K562 (cell line): ENCODE measurements at regions not wholly inside any gene's neighbourhood (a gene's known extent, or its start where the extent isn't known, plus 50 kb on each side); places are given as distances from the start of the nearest gene placed in this dataset.
"Not testable (repeated sequence)": the region's sequence is repeated elsewhere in the genome, so short reads cannot be mapped to it uniquely, and the experiment has no call there.

Experiments
- ATAC-seq: fragments of 200-7000 bp; cut with Tn5 transposase; 3 replicates; pipeline ENCODE4 v1.9.1; 2020; ENCODE audit warnings: moderate library complexity
- BruUV-seq: library from RNA; stranded (reverse); fragments of 400-500 nt; replicated peaks from 2 replicates; lab custom pipeline; 2021; lab: Mats Ljungman, UMichigan
- CTCF ChIA-PET: fragments of 300-600 bp; formaldehyde crosslinking; extraction: SDS; loops from one replicate; lab custom pipeline; 2021; ENCODE audit warnings: low intra/inter-chr PET ratio; lab: Yijun Ruan, JAX
- POLR2A ChIA-PET: fragments of 300-600, 350-650 bp; sonication (Branson Sonifier 250); formaldehyde crosslinking; extraction: SDS; loops from one replicate; lab custom pipeline; 2021; ENCODE audit warnings: antibody characterized with exemption, inconsistent platforms; lab: Yijun Ruan, JAX
- DNase-seq, 4 experiments: peaks; one replicate each; pipeline versions ENCODE4 v3.0.0 to v3.0.0-alpha.2; 2011 to 2018; ENCODE audit warnings: low spot score in 3 of 4, mixed read lengths in 3 of 4; ENCODE audit errors: extremely low read depth in 1 of 4
- FAIRE-seq: peaks from 2 replicates; lab custom pipeline; 2011; peaks lifted over from hg19 to GRCh38; lab: Jason Lieb, UNC
- H2AFZ ChIP-seq: 2 replicates; pipeline ENCODE4 v1.6.0; 2011; ENCODE audit warnings: low read depth, low read length, control low read depth, inconsistent platforms
- H3K27ac ChIP-seq: fragments of 200-600 bp; 3 replicates; pipeline ENCODE4 v1.8.0; 2011; ENCODE audit warnings: low read depth, mild to moderate bottlenecking, control low read depth, inconsistent platforms, low read length, moderate library complexity, mixed read lengths; ENCODE audit errors: extremely low read depth
- H3K27me3 ChIP-seq, 2 experiments: fragments of 300-600 bp in 1 of 2; 2 replicates in 1 of 2; 3 replicates in 1 of 2; pipeline versions ENCODE4 v1.6.0 to v1.8.0; 2011; ENCODE audit warnings: inconsistent platforms in 2 of 2, low read length in 2 of 2, mild to moderate bottlenecking in 1 of 2, mixed read lengths in 1 of 2, moderate library complexity in 1 of 2; ENCODE audit not compliant: control insufficient read depth in 2 of 2, insufficient read depth in 2 of 2
- H3K36me3 ChIP-seq: fragments of 300-600 bp; 3 replicates; pipeline ENCODE4 v1.8.0; 2011; ENCODE audit warnings: mild to moderate bottlenecking, low read length, inconsistent platforms; ENCODE audit not compliant: control insufficient read depth, insufficient read depth
- H3K4me1 ChIP-seq, 2 experiments: fragments of 200-600 bp in 1 of 2; replicated peaks in 1 of 2; 2 replicates in 1 of 2; 3 replicates in 1 of 2; pipeline versions ENCODE4 v1.5.1 to v1.8.0; 2011; ENCODE audit warnings: inconsistent platforms in 2 of 2, low read length in 2 of 2, mild to moderate bottlenecking in 1 of 2, mixed read lengths in 1 of 2, moderate library complexity in 1 of 2; ENCODE audit not compliant: control insufficient read depth in 2 of 2, insufficient read depth in 2 of 2
- H3K4me2 ChIP-seq: 2 replicates; pipeline ENCODE4 v1.6.1; 2011; ENCODE audit warnings: low read length, control low read depth, inconsistent platforms, mixed read lengths; ENCODE audit not compliant: insufficient read depth
- H3K4me3 ChIP-seq: fragments of 200-600 bp; sonication (generic), shearing (Covaris generic); 2 replicates; pipeline ENCODE4 v1.5.1; 2016; ENCODE audit warnings: control low read depth, inconsistent platforms
- H3K79me2 ChIP-seq: fragments of 200-600 bp; 3 replicates; pipeline ENCODE4 v1.8.0; 2011; ENCODE audit warnings: low read length, inconsistent platforms; ENCODE audit not compliant: control insufficient read depth, insufficient read depth
- H3K9ac ChIP-seq, 2 experiments: 2 replicates each; pipeline versions ENCODE4 v1.6.0 to v1.6.1; 2011; ENCODE audit warnings: low read depth in 2 of 2, low read length in 2 of 2, control low read depth in 1 of 2, inconsistent platforms in 1 of 2, mild to moderate bottlenecking in 1 of 2, mixed read lengths in 1 of 2; ENCODE audit not compliant: insufficient read depth in 1 of 2
- H3K9me1 ChIP-seq: one replicate; pipeline ENCODE4 v1.6.0; 2011; ENCODE audit warnings: inconsistent platforms, mild to moderate bottlenecking, low read length, moderate library complexity; ENCODE audit not compliant: control insufficient read depth, insufficient read depth
- H3K9me3 ChIP-seq: replicated peaks from 2 replicates; pipeline ENCODE4 v1.5.1; 2011; ENCODE audit warnings: low read depth, low read length, inconsistent platforms; ENCODE audit not compliant: control insufficient read depth, insufficient read depth
- H4K20me1 ChIP-seq: replicated peaks from 2 replicates; pipeline ENCODE4 v1.6.1; 2011; ENCODE audit warnings: low read length, inconsistent platforms, mixed read lengths; ENCODE audit not compliant: control insufficient read depth, insufficient read depth
- ATF2 ChIP-seq: sonication (generic); formaldehyde crosslinking; IDR thresholded peaks from 2 replicates; pipeline ENCODE4 v1.8.1; 2022; ENCODE audit warnings: missing genetic modification reagents
- BRCA1 ChIP-seq, 2 experiments: fragments of 450-650 bp in 1 of 2; sonication (generic) in 1 of 2; formaldehyde crosslinking in 1 of 2; IDR thresholded peaks; 2 replicates each; pipeline versions ENCODE4 v1.5.0 to v1.6.1; 2017 to 2020; ENCODE audit warnings: mild to moderate bottlenecking in 1 of 2, missing genetic modification reagents in 1 of 2
- CEBPG ChIP-seq, 3 experiments: fragments of 200-800 bp in 1 of 3; sonication (Bioruptor generic) in 1 of 3; sonication (generic) in 1 of 3; formaldehyde crosslinking in 1 of 3; IDR thresholded peaks in 2 of 3; conservative IDR thresholded peaks in 1 of 3; 2 replicates each; pipeline versions ENCODE4 v1.6.1 to v1.8.0; 2016 to 2022; ENCODE audit warnings: missing compliant biosample characterization in 2 of 3, missing genetic modification characterization in 2 of 3, mild to moderate bottlenecking in 1 of 3, missing genetic modification reagents in 1 of 3
- ELK1 ChIP-seq: sonication (generic); formaldehyde crosslinking; IDR thresholded peaks from 2 replicates; pipeline ENCODE4 v1.8.1; 2022; ENCODE audit warnings: missing genetic modification reagents
- FOXK1 ChIP-seq: sonication (generic); formaldehyde crosslinking; IDR thresholded peaks from 2 replicates; pipeline ENCODE4 v1.8.0; 2022; ENCODE audit warnings: missing genetic modification reagents, mild to moderate bottlenecking, borderline replicate concordance
- MLX ChIP-seq, 2 experiments: fragments of 450-650 bp in 1 of 2; sonication (generic) in 1 of 2; formaldehyde crosslinking; conservative IDR thresholded peaks; 2 replicates each; pipeline versions ENCODE4 v1.4.0 to v1.8.1; 2020 to 2022; ENCODE audit warnings: mild to moderate bottlenecking in 1 of 2, missing genetic modification reagents in 1 of 2
- PURB ChIP-seq: sonication (generic); formaldehyde crosslinking; IDR thresholded peaks from 2 replicates; pipeline ENCODE4 v1.9.0; 2021; ENCODE audit warnings: low read depth, mild to moderate bottlenecking, missing genetic modification reagents
- TEAD4 ChIP-seq, 2 experiments: sonication (generic) in 1 of 2; formaldehyde crosslinking in 1 of 2; IDR thresholded peaks; 2 replicates each; pipeline versions ENCODE4 v1.6.1 to v1.8.0; 2012 to 2022; ENCODE audit warnings: borderline replicate concordance in 1 of 2, inconsistent platforms in 1 of 2, low read length in 1 of 2, mild to moderate bottlenecking in 1 of 2, missing genetic modification reagents in 1 of 2
- USF2 ChIP-seq: sonication (generic); formaldehyde crosslinking; IDR thresholded peaks from 2 replicates; pipeline ENCODE4 v1.5.0; 2020; ENCODE audit warnings: missing genetic modification reagents
- ZBTB1 ChIP-seq: sonication (generic); formaldehyde crosslinking; IDR thresholded peaks from 2 replicates; pipeline ENCODE4 v1.8.1; 2023; ENCODE audit warnings: missing genetic modification reagents, low read depth, mild to moderate bottlenecking, borderline replicate concordance
- ZC3H4 ChIP-seq: sonication (generic); formaldehyde crosslinking; IDR thresholded peaks from 2 replicates; pipeline ENCODE4 v1.9.0; 2021; ENCODE audit warnings: missing genetic modification reagents, borderline replicate concordance
- ZNF184 ChIP-seq: sonication (generic); formaldehyde crosslinking; IDR thresholded peaks from 2 replicates; pipeline ENCODE4 v1.5.0; 2020; ENCODE audit warnings: missing genetic modification reagents
- ZNF282 ChIP-seq: sonication (generic); formaldehyde crosslinking; IDR thresholded peaks from 2 replicates; pipeline ENCODE4 v1.8.1; 2023; ENCODE audit warnings: missing genetic modification reagents
- WGBS: fragments of 100-300 bp; shearing (Covaris generic); methylation state at CpG from one replicate; pipeline ENCODE4 v1.1.6; 2016; ENCODE audit warnings: low coverage, mixed read lengths; ENCODE audit not compliant: insufficient coverage; ENCODE audit errors: missing lambda C conversion rate; 5-methylcytosine and 5-hydroxymethylcytosine counted together
- in situ Hi-C: fragments of 300-500 bp; cut with MboI; formaldehyde crosslinking; loops from 4 replicates; pipeline ENCODE4 v1.15.0; 2018; ENCODE audit warnings: inconsistent platforms, mixed read lengths
- intact Hi-C: fragments of 100-400 bp; cut with micrococcal nuclease; formaldehyde crosslinking; loops from 2 replicates; pipeline ENCODE4 v1.14.2; 2022

GRCh38 chr22:22734395-22735272 lies 90.2 kb downstream of the GGTLC2 start:
- H2AFZ ChIP-seq; in situ Hi-C loops; TF ChIP-seq TEAD4 (IDR thresholded peaks at IDR 0.05; ENCODE audit: low read length); BRCA1 (IDR thresholded peaks at IDR 0.05); CEBPG (tag; conservative IDR thresholded peaks at IDR 0.05 in 1 of 2, IDR thresholded peaks at IDR 0.05 in 1 of 2): not testable (repeated sequence)
- POLR2A ChIA-PET, result interaction anchor here (0.6 to 2.8 kb wide), 16 partner anchors 9 to 386 kb away, joined by 3 to 15 read pairs (median 4); no protein-coding TSS in a partner anchor
- TF ChIP-seq TEAD4 (CRISPR knock-in tag; IDR thresholded peaks at IDR 0.05; ENCODE audit: borderline replicate concordance), result 0 out of 2 replicates have a peak, but pooled peaks have one; percentile 2
- TF ChIP-seq ZC3H4 (CRISPR knock-in tag), result peak; percentile 76; the same call in 1 of the 2 replicates
- TF ChIP-seq ZBTB1, result 0 out of 2 replicates have a peak, but pooled peaks have one; percentile 14
- 0 out of 2 replicates have a peak, but pooled peaks have one; percentile 28 for TF ChIP-seq ATF2 (CRISPR knock-in tag)
- peak; percentile 79; the same call in 1 of the 2 replicates for TF ChIP-seq BRCA1 (CRISPR knock-in tag; IDR thresholded peaks at IDR 0.05)
- TF ChIP-seq ZNF184, result peak; percentile 67; the same call in 1 of the 2 replicates
- 0 out of 4 replicates have a peak, but pooled peaks of 1 of the 2 experiments have one; percentile 34 for TF ChIP-seq MLX (CRISPR knock-in tag; conservative IDR thresholded peaks at IDR 0.05)
- TF ChIP-seq ELK1 (CRISPR knock-in tag), result 0 out of 2 replicates have a peak, but pooled peaks have one; percentile 32
- TF ChIP-seq ZNF282 (CRISPR knock-in tag), result peak; percentile 50; the same call in 1 of the 2 replicates
- 0 out of 2 replicates have a peak, but pooled peaks have one; percentile 11 for TF ChIP-seq PURB (CRISPR knock-in tag)
- TF ChIP-seq CEBPG (CRISPR knock-in tag; IDR thresholded peaks at IDR 0.05), result 0 out of 2 replicates have a peak, but pooled peaks have one; percentile 26
- peak; percentile 71; the same call in 1 of the 2 replicates for TF ChIP-seq FOXK1
- 0 out of 2 replicates have a peak, but pooled peaks have one; percentile 6 for TF ChIP-seq USF2 (CRISPR knock-in tag)

More at GRCh38 chr22:22734395-22735272, 90.2 kb downstream of the GGTLC2 start:
- H3K9me3 ChIP-seq, BruUV-seq, H3K4me3 ChIP-seq, H3K9ac ChIP-seq, H3K79me2 ChIP-seq, H3K9me1 ChIP-seq, FAIRE-seq, intact Hi-C loops, H3K27ac ChIP-seq, DNase-seq, H3K36me3 ChIP-seq, H3K4me2 ChIP-seq, H4K20me1 ChIP-seq: not testable (repeated sequence)
- 3% methylated on average over 17 of the region's 17 CpGs for WGBS
- CTCF ChIA-PET, result interaction anchor here (0.5 to 1.8 kb wide), 3 partner anchors 9 to 16 kb away, joined by 3 to 5 read pairs (median 4); no protein-coding TSS in a partner anchor
- peaks cover 0 to 15% of the 10 kb centered on the region in 2 experiments; a peak in 1 of 5 replicates for H3K4me1 ChIP-seq
- H3K27me3 ChIP-seq, result peaks cover 19 to 41% of the 10 kb centered on the region in 2 experiments
- ATAC-seq, result peak; percentile 38
